Activated naive CD4-positive, alpha-beta T cell treated with anti-CD3 and anti-CD28 coated beads, Interleukin-2, amount 50 U/mL, for 24 hours (primary cell): ENCODE measurements at regions not wholly inside any gene's neighbourhood (a gene's known extent, or its start where the extent isn't known, plus 50 kb on each side); places are given as distances from the start of the nearest gene placed in this dataset.
"Not testable (repeated sequence)": the region's sequence is repeated elsewhere in the genome, so short reads cannot be mapped to it uniquely, and the experiment has no call there.

ENCODE experiments used
- H3K27ac Mint-ChIP-seq: one replicate; pipeline ENCODE4 v1.8.0; 2021; ENCODE audit warnings: mild to moderate bottlenecking, mixed read lengths
- H3K27me3 Mint-ChIP-seq: one replicate; pipeline ENCODE4 v1.8.0; 2021; ENCODE audit warnings: mixed read lengths
- H3K36me3 Mint-ChIP-seq: one replicate; pipeline ENCODE4 v1.8.0; 2021; ENCODE audit warnings: mixed read lengths
- H3K4me1 Mint-ChIP-seq: one replicate; pipeline ENCODE4 v1.8.0; 2021; ENCODE audit warnings: mixed read lengths
- H3K4me3 Mint-ChIP-seq: one replicate; pipeline ENCODE4 v1.8.0; 2021; ENCODE audit warnings: mild to moderate bottlenecking, mixed read lengths
- H3K9me3 Mint-ChIP-seq: one replicate; pipeline ENCODE4 v1.8.0; 2021; ENCODE audit warnings: mixed read lengths

DNA sequence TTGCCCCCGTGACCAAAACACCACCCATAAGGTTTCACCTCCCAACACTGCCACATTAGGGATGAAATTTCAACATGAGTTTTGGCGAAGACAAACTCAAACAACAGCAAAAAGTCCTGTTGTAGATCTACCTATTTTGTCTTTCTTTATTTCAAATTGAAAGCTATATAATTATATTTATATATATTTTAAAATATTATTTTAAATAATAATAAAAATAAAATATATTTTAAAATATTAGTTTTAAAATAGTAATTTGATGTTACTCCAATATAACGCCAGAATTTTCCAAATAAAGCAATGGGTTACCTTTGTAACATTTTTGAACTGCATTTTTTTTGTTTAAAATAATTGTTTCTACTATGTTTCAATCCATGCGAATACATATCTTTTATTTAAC lies 263.5 kb upstream of the USP25 start:
- Mint-ChIP-seq H3K27me3 (peaks cover 7% of the 10 kb centered on the region), H3K4me3 (no peak overlapping the region)

DNA sequence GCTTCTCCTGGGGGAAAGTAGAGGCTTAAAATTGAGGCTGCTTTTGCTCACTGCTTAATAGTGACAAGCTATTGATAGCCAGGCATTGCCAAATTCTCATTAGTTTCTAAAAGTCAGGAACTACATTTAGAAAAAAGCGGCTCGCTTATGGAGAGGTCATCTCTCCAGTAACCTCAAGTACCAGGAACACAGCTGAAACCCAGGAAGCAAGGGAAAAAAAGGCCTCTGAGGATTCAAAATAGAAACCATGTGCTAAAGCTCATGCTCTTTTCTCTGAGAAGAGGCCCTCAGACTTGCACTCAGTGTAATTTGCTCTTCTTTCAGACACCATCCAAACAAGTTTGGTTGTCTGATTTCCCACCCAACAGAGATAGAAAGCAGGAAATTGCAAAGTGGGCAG lies 261.4 kb upstream of the USP25 start:
- Mint-ChIP-seq H3K27ac (no peak overlapping the region), H3K9me3 (no peaks in the 10 kb centered on the region), H3K4me1 (no peaks in the 10 kb centered on the region), H3K36me3 (no peaks in the 10 kb centered on the region), H3K4me3 (no peak overlapping the region), H3K27me3 (no peaks in the 10 kb centered on the region)

More for the DNA sequence above, 263.5 kb upstream of the USP25 start:
- Mint-ChIP-seq H3K27ac (no peak overlapping the region), H3K36me3 (no peaks in the 10 kb centered on the region), H3K4me1 (no peaks in the 10 kb centered on the region), H3K9me3 (no peaks in the 10 kb centered on the region)

DNA sequence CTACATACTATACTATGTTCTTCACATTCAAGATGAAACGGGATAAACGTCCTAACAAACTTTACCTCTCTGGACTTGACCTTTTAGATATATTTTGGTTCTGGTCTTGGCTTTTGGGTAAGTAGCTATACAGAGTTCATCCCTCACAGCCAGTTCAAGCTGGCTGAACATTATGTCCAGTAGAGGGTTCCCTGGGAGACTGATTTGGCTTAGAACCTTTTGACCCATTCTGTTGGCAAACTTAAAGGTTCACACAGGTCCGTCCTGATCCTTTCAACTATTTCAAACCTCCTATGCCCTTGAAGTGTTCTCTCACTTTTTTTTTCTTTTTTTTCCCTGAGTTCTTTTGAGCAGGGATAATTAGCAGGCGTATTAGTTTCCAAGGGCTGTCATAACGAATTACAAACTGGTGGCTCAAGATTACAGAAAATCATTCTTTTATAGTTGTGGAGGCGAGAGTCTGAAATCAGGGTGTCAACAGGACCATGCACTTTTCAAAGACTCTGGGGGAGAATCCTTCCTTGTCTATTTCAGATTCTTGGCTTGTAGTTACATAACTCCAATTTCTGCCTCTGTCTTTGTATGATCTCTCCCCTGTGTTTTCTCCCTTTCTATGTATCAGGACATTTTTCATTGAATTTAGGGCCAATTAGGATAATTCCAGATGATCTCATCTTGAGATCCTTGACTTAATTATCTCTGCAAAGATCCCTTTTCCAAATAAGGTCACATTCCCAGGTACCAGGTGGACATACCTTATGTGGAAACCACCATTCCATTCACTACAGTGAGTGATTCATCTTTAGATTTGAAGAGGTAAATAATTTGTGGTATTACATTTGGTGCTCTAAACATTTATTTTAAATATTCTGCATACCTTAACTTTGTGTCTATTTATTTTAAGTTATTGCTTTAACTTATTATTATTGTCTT lies 257.4 kb upstream of the USP25 start:
- Mint-ChIP-seq H3K4me3 (no peak overlapping the region), H3K9me3 (peaks cover 4% of the 10 kb centered on the region), H3K27ac (no peak overlapping the region), H3K4me1 (no peaks in the 10 kb centered on the region), H3K36me3 (peaks cover 3% of the 10 kb centered on the region), H3K27me3 (no peaks in the 10 kb centered on the region)

DNA sequence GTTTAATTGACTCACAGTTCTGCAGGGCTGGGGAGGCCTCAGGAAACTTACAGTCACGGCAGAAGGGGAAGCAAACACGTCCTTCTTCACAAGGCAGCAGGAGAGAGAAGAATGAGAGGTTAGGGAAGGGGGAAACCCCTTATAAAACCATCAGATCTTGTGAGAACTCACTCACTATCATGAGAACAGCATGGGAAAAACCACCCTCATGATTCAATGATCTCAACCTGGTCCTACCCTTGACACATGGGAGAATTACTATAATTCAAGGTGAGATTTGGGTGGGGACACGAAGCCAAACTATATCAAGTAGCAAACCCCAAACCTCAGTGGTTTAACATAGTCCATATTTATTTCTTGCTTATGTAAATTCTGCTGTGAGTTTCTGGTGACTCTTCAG lies 252.0 kb upstream of the USP25 start:
- H3K4me3 Mint-ChIP-seq, H3K27me3 Mint-ChIP-seq, H3K27ac Mint-ChIP-seq, H3K9me3 Mint-ChIP-seq, H3K36me3 Mint-ChIP-seq: not testable (repeated sequence)
- H3K4me1 Mint-ChIP-seq, result peaks cover 26% of the 10 kb centered on the region

DNA sequence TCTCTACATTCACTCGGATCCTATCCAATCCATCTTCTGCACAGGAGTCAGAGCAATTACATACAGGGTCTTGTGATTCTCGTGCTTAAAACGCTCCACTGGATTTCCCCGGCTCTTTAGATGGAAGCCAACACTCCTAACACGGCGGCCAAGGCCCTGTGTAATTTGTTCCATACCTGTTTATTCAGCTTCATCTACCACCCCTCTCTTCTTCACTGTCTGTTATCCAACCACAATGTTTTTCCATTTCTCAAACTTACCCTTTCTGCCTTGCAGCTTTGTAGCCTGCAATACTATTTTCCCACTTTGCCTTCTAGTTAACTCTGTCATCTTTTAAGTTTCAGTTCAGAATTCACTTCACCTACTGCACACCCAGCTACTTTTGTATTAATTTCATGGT lies 249.6 kb upstream of the USP25 start:
- Mint-ChIP-seq H3K36me3 (peaks cover 3% of the 10 kb centered on the region), H3K27ac (peak overlapping the region; percentile 15)

DNA sequence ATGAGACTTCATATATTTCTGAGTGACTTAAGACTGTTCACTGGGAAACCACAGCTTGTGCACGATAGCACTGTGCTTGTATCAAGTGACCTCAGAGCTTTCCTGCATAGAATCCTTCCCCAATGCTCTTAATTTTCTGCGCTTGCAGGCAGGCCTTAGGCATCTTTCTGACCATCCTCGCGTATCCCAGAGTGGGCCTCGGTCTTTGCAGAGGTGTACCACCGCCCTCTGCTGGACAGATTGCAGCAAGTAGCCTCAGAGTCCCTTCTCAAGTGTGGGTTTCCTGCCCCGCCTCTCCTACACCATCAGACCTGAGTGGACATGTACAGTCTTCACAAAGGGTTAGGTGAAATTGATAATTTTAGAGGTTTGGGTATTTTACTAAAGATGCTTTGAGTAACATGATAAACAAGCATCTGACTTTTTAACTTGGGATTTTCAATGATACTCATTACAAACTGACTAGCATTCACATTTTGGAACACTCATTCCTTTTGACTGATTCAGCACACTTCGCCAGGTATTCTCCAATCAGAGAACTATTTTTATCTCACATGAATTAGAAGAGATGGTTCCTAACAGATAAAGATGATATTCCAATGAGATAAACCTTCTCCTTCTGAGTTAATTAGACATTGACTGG lies 246.5 kb upstream of the USP25 start:
- H3K36me3 Mint-ChIP-seq, result no peaks in the 10 kb centered on the region
- H3K27ac Mint-ChIP-seq, result peak overlapping the region; percentile 14
- H3K4me3 Mint-ChIP-seq, result no peak overlapping the region
- H3K27me3 Mint-ChIP-seq, result no peaks in the 10 kb centered on the region
- H3K4me1 Mint-ChIP-seq, result peaks cover 31% of the 10 kb centered on the region
- no peaks in the 10 kb centered on the region for H3K9me3 Mint-ChIP-seq

More for the DNA sequence above, 249.6 kb upstream of the USP25 start:
- Mint-ChIP-seq H3K4me3 (no peak overlapping the region), H3K4me1 (peaks cover 31% of the 10 kb centered on the region), H3K27me3 (no peaks in the 10 kb centered on the region), H3K9me3 (peaks cover 4% of the 10 kb centered on the region)

DNA sequence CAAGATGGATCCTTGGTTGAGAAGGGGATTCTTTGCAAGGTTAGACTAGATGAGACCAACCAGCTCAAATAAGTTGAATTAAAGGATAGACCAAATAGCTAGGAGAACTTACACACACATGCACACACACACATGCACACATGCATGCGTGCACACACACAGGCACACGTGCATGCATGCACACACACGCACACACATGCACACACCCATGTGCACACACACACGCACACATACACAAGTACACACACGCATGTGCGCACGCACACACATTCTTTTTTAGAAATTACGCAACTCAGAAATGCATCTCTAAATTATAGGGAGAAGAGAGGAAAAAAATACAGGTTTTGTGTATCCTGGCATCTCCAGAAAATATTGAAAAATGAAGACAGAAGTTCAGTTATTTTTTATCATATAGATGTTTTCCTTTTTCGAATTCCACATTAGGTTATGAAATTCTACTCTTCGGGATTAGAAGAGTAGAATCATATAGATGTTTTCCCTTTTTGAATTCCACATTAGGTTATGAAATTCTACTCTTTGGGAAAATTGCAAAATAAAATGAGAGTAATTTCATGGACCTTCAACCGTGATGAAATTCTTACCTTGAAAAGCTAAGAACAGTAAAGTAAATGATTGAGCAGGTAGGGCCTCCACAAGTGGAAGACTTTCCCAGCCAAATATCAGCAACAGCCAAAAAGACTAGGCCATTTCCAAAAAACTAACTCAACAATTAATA lies 243.2 kb upstream of the USP25 start:
- Mint-ChIP-seq H3K27ac (no peak overlapping the region), H3K4me1 (peaks cover 5% of the 10 kb centered on the region), H3K9me3 (no peaks in the 10 kb centered on the region), H3K27me3 (peaks cover 1% of the 10 kb centered on the region), H3K36me3 (no peaks in the 10 kb centered on the region), H3K4me3 (no peak overlapping the region)

DNA sequence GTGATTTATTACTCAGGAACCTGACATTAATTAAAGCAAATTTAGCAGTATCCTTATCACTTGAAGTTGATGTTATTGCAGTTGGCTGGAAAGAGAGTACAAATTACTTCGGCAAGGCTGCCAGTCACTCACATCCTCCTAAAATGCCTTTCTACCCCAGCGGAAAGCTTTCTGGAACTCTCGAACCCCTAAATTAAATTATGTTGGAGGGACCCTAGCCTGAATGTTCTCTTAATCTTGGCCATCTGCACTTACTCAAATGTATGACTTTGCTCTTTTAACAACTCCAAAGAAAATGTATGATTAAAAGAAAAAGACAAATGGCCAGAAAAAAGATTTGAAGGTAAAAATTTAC lies 242.6 kb upstream of the USP25 start:
- peaks cover 5% of the 10 kb centered on the region for H3K4me1 Mint-ChIP-seq
- no peak overlapping the region for H3K4me3 Mint-ChIP-seq
- peak overlapping the region; percentile 30 for H3K27ac Mint-ChIP-seq
- H3K9me3 Mint-ChIP-seq, result no peaks in the 10 kb centered on the region
- peaks cover 1% of the 10 kb centered on the region for H3K27me3 Mint-ChIP-seq
- no peaks in the 10 kb centered on the region for H3K36me3 Mint-ChIP-seq

DNA sequence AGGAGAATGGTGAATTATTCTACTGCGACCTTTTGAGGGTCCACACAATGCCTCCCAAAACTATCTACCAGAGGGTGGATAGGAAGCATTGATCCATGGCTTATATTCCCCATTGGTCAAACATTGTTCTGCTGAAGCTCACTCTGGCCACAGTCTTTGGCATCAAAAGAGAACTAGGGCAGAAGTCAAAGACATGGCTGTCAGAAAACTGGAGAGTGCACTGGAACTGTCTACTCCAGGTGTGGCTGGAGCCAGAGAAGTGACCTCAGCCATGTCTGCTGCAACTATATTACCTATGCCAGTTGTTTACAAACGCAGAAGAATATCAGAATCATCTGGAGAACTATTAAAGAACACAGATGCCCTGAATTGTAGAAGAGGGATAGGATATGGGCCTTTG lies 238.7 kb upstream of the USP25 start:
- Mint-ChIP-seq H3K9me3 (no peaks in the 10 kb centered on the region), H3K4me3 (no peak overlapping the region), H3K27me3 (peaks cover 1% of the 10 kb centered on the region), H3K4me1 (no peaks in the 10 kb centered on the region), H3K36me3 (no peaks in the 10 kb centered on the region), H3K27ac (no peak overlapping the region)

DNA sequence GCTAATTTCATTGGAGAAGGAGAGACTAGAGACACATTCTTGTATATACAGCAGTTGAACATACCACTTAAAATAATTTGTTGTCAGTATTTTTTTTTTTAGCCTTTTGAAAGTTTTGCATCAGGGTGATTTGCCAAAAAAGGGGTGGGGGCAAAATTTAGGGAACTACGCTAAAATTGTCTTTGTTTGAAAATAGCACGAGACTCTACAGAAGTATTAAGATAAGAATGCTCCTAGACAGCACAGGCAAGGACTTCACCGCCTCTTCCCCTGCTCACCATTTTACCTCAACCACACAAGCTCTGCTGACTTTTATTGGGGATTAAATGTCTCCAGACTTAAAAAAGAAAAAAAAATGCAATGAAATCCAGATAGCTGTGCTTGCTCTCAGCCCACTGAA lies 236.1 kb upstream of the USP25 start:
- no peak overlapping the region for H3K4me3 Mint-ChIP-seq
- H3K27me3 Mint-ChIP-seq, result peaks cover 1% of the 10 kb centered on the region
- H3K27ac Mint-ChIP-seq, result no peak overlapping the region
- H3K36me3 Mint-ChIP-seq, result no peaks in the 10 kb centered on the region
- no peaks in the 10 kb centered on the region for H3K4me1 Mint-ChIP-seq
- H3K9me3 Mint-ChIP-seq, result no peaks in the 10 kb centered on the region

DNA sequence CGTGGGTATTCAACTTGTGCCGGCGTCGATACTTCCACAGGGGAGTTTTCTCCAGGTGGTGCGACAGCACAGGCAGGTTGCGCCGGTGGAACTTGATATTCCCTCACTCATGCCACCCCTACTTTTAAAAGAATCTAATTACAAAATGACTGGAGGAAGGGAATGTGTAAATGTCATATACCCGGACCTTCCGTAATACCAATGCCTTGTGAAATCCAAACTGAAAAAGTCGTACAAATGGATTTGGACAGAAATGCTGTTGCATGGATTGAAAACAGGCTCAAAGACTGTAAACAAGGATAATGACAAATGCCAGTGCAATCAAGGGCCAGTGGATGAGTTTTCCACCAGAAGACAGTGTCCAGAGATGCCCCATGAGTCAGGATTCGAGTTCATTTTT lies 235.3 kb upstream of the USP25 start:
- H3K9me3 Mint-ChIP-seq, result no peaks in the 10 kb centered on the region

DNA sequence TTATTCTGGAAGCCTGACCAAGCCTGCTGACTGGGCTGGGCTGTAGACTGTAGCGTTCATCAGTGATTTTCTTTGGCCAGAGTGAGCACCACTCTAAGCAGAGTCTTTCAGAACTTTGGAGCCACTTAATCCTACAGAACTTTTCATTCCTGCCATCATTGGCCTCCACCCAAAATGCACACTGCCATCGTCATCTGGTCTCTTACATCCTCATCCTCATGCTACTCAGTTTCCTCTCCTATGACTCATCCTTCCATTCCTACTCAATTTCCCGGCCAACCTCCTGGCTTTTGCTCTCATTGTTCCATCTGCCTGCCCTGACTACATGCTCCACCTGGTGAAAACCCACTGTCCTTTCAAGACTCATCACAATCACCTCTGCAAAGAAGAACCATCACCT lies 233.8 kb upstream of the USP25 start:
- no peak overlapping the region for H3K27ac Mint-ChIP-seq
- H3K27me3 Mint-ChIP-seq, result no peaks in the 10 kb centered on the region
- H3K4me1 Mint-ChIP-seq, result peaks cover 2% of the 10 kb centered on the region
- H3K36me3 Mint-ChIP-seq, result no peaks in the 10 kb centered on the region
- H3K4me3 Mint-ChIP-seq, result no peak overlapping the region
- peaks cover 4% of the 10 kb centered on the region for H3K9me3 Mint-ChIP-seq

More for the DNA sequence above, 235.3 kb upstream of the USP25 start:
- Mint-ChIP-seq H3K36me3 (no peaks in the 10 kb centered on the region), H3K4me3 (no peak overlapping the region), H3K4me1 (no peaks in the 10 kb centered on the region), H3K27ac (no peak overlapping the region), H3K27me3 (peaks cover 1% of the 10 kb centered on the region)

DNA sequence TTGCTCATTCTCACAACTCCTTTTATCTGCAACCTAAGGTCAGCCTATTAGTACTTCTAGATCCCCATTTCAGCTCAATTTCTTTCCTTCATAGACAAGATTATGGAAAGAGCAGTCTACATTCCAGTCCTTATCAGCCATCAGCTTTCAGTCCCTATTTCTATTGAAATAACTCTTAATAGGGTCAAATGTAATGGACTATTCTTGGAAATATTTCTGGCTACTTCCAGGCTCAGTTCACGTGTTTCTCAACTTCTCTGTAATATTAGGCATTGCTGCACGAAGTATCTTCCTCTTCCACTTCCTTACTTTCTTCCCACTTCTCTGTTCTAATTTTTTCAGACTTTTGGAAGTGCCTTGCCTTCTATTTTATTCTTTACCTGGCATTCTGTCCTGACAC lies 232.9 kb upstream of the USP25 start:
- H3K4me1 Mint-ChIP-seq, result peaks cover 3% of the 10 kb centered on the region

DNA sequence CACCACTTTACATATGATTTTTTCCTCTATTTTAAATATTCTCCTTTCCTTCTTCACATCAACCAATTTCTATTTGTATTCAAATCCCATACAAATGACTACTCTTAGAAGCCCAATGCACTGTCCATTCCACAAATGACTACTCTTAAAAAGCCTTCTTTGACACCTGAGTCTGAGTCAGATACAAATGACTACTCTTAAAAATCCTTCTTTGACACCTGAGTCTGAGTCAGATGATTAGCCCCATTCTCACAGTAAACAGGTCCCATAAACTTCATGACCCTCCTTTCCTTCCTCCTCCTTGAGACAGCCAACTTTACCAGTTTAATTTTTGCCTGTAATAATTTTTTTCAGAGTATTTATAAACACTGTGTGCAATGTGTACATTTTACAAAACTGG lies 231.3 kb upstream of the USP25 start:
- no peaks in the 10 kb centered on the region for H3K27me3 Mint-ChIP-seq
- peaks cover 11% of the 10 kb centered on the region for H3K9me3 Mint-ChIP-seq
- no peak overlapping the region for H3K27ac Mint-ChIP-seq
- H3K4me3 Mint-ChIP-seq, result no peak overlapping the region
- H3K4me1 Mint-ChIP-seq, result peaks cover 3% of the 10 kb centered on the region
- no peaks in the 10 kb centered on the region for H3K36me3 Mint-ChIP-seq

More for the DNA sequence above, 232.9 kb upstream of the USP25 start:
- Mint-ChIP-seq H3K9me3 (peaks cover 5% of the 10 kb centered on the region), H3K27ac (no peak overlapping the region), H3K27me3 (no peaks in the 10 kb centered on the region), H3K36me3 (no peaks in the 10 kb centered on the region), H3K4me3 (no peak overlapping the region)

DNA sequence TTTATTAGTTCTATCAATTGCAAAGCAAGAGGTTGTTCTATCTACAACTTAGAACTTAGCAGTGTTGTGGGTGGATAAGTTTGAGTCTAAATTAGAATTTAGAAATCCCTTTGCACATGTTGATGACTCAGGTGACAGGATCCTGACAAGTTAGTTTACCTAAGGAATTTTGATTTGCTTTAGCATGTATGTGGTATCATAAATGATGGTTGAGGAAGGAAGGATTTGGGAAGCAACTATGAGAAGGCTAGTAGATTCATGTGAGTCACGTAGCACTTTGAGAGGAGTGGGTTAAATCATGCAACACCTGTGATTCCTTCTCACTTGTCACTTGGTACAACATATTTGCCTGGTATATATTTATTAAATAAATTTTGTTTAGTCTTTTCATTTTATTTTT lies 223.7 kb upstream of the USP25 start:
- Mint-ChIP-seq H3K4me1 (no peaks in the 10 kb centered on the region), H3K36me3 (peaks cover 1% of the 10 kb centered on the region), H3K4me3 (no peak overlapping the region), H3K27me3 (no peaks in the 10 kb centered on the region), H3K9me3 (peaks cover 6% of the 10 kb centered on the region), H3K27ac (no peak overlapping the region)

DNA sequence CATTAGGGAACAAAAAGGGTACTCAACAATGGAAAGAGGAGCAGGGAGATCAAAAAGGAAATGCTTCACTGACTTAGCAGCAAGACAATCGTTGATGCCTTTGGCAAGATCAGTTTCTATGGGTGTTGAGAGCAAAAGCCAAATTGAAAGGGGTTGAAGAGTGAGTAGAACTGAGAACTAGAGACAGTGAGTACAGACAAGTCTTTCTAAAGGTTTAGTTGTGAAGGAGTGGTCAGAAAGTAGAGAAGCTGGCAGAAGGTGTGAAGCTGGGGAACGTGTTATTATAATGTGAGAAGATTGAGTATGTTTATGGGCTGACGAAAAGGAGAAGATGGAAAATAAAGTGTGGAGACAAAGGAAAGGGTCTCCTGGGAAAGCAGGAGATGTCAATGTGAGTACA lies 221.2 kb upstream of the USP25 start:
- H3K4me1 Mint-ChIP-seq, result peaks cover 12% of the 10 kb centered on the region
- peaks cover 5% of the 10 kb centered on the region for H3K9me3 Mint-ChIP-seq
- no peaks in the 10 kb centered on the region for H3K27me3 Mint-ChIP-seq
- peaks cover 1% of the 10 kb centered on the region for H3K36me3 Mint-ChIP-seq
- no peak overlapping the region for H3K27ac Mint-ChIP-seq
- no peak overlapping the region for H3K4me3 Mint-ChIP-seq
